A673 (cell line): ENCODE measurements at regions not wholly inside any gene's neighbourhood (a gene's known extent, or its start where the extent isn't known, plus 50 kb on each side); places are given as distances from the start of the nearest gene placed in this dataset.

Experiments
- CTCF ChIP-seq: fragments of 300-800, 200-600 bp; sonication (generic); conservative IDR thresholded peaks from 2 replicates; pipeline ENCODE4 v1.5.1; 2017; ENCODE audit warnings: low read depth, mild to moderate bottlenecking, antibody characterized with exemption, low read length, moderate library complexity, mixed read lengths
- EZH2 ChIP-seq: fragments of 200-600 bp; sonication (generic); IDR thresholded peaks from 2 replicates; pipeline ENCODE4 v1.6.1; 2017; ENCODE audit warnings: borderline replicate concordance, low read depth, mild to moderate bottlenecking, mixed read lengths, antibody characterized with exemption, low read length; ENCODE audit not compliant: poor library complexity, severe bottlenecking

DNA sequence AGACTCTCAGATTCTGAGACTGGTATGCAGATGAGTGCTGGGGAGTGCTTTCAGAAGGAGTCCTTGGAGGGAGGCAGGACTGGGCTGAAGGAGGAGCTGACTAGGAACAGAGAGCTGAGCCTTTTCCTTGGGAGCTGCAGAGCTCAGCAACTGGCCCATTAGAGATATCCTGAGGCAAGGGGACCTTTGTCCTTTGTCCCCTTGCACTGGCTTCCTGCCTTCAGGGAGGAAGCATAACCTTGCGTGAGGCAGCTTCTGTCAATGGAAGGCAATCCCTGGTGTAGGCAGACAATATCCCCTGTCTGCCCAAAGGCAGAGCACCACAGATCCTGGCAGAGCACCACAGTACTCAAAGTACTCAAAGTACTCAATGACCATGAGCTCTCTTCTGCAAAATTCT lies 375.3 kb downstream of the HRH4 start:
- TF ChIP-seq CTCF (no peak), EZH2 (no peak)
